ENCODE measurements at regions not wholly inside any gene's neighbourhood (a gene's known extent, or its start where the extent isn't known, plus 50 kb on each side); places are given as distances from the start of the nearest gene placed in this dataset.

DNA sequence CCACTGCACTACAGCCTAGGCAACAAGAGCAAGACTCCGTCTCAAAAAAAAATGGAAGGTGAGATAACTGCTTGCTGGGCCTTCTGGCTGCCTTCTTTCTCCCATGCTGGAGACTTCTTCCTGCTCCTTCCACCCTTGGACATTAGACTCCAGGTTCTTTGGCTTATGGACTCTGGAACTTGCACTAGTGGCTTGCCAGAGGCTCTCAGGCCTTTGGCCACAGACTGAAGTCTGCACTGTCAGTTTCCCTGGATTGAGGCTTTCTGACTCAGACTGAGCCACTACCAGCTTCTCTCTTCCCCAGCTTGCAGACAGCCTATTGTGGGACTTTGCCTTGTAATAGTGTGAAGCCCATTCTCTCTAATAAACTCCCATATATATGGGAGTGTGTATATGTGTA is 118.5 kb upstream of the SLC14A2 start:
- FAIRE-seq (no peak), DNase-seq (ENCODE audit: low read depth, low spot score) (no peak)
- dilution Hi-C loops (cut with MboI; ENCODE audit: extremely low pct_ligation_motif_present, low sequenced_read_pairs): no loop called here

DNA sequence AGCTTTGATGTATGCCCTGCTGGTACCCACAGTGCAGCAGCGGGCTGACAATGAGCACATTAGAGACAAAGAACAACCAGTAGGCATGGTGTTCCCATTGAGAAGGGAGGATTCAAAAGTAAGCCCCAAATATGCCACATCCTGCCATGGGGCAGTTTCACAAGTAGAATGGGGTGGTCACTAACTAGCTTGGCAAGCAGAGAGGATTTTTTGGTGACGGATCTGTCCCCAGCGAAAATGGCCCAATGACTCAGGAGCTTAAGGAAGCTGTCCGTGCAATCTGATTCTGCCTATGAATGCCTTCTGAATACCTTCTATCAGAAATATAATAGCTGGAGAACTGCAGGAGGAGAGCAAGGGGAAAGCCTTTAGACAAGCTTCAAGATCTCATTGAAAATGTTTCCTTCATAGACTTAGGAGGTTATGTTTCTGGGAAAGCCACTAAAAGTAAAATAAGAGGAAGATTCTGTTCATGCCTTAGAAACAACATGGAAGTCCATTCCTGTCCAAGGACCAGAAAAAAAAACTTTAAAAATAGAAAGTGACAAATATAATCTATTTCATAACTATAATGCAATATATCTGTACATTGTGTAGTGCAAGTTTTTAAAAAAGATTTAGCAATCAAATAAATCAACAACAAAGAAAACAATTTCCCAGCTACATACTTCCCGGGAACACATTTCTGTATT is 117.5 kb upstream of the SLC14A2 start:
- no peak for FAIRE-seq
- no peak for TF ChIP-seq EZH2 (IDR thresholded peaks at IDR 0.05; ENCODE audit: low read length)
- TF ChIP-seq, protein P1, sequence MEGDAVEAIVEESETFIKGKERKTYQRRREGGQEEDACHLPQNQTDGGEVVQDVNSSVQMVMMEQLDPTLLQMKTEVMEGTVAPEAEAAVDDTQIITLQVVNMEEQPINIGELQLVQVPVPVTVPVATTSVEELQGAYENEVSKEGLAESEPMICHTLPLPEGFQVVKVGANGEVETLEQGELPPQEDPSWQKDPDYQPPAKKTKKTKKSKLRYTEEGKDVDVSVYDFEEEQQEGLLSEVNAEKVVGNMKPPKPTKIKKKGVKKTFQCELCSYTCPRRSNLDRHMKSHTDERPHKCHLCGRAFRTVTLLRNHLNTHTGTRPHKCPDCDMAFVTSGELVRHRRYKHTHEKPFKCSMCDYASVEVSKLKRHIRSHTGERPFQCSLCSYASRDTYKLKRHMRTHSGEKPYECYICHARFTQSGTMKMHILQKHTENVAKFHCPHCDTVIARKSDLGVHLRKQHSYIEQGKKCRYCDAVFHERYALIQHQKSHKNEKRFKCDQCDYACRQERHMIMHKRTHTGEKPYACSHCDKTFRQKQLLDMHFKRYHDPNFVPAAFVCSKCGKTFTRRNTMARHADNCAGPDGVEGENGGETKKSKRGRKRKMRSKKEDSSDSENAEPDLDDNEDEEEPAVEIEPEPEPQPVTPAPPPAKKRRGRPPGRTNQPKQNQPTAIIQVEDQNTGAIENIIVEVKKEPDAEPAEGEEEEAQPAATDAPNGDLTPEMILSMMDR (optimal IDR thresholded peaks at IDR 0.05 in 1 of 3, IDR thresholded peaks at IDR 0.05 in 1 of 3, conservative IDR thresholded peaks at IDR 0.05 in 1 of 3; ENCODE audit: extremely low read depth in 1 of 3, insufficient read depth in 2 of 3, low read length in 3 of 3): no peak
- dilution Hi-C loops (cut with MboI; ENCODE audit: extremely low pct_ligation_motif_present, low sequenced_read_pairs): no loop called here
- Histone ChIP-seq H3K36me3 (ENCODE audit: control insufficient read depth in 2 of 2, extremely low read depth in 1 of 2, insufficient read depth in 2 of 2, low read length in 2 of 2) (no peaks in the 10 kb centered on the region), H3K9me1 (ENCODE audit: control insufficient read depth, extremely low read depth, insufficient read depth, low read length) (no peaks in the 10 kb centered on the region), H3K4me1 (ENCODE audit: control insufficient read depth, extremely low read depth, insufficient read depth, low read length) (peaks cover 11% of the 10 kb centered on the region), H3K9me3 (ENCODE audit: control insufficient read depth, low read depth, low read length) (no peaks in the 10 kb centered on the region), H2AFZ (ENCODE audit: control insufficient read depth, low read length) (no peak overlapping the region), H3K27ac (ENCODE audit: control insufficient read depth, insufficient read depth, low read length) (no peak overlapping the region), H3K79me2 (ENCODE audit: control insufficient read depth, insufficient read depth, low read length) (no peaks in the 10 kb centered on the region), H3K9ac (ENCODE audit: control insufficient read depth, extremely low read depth, insufficient read depth, low read length) (no peak overlapping the region), H4K20me1 (ENCODE audit: control insufficient read depth, extremely low read depth, insufficient read depth, low read length) (no peaks in the 10 kb centered on the region), H3K4me2 (ENCODE audit: control insufficient read depth, extremely low read depth, insufficient read depth, low read depth, low read length) (no peak overlapping the region), H3K27me3 (ENCODE audit: control insufficient read depth, extremely low read depth, insufficient read depth, low read length) (no peaks in the 10 kb centered on the region), H3K4me3 (ENCODE audit: control insufficient read depth in 2 of 3, extremely low read depth in 1 of 3, insufficient read depth in 2 of 3, low read depth in 1 of 3, low read length in 3 of 3) (no peak overlapping the region)
- no peak for DNase-seq (ENCODE audit: low read depth, low spot score)

More for the DNA sequence above, 118.5 kb upstream of the SLC14A2 start:
- no peaks in the 10 kb centered on the region for H3K79me2 ChIP-seq (ENCODE audit: control insufficient read depth, insufficient read depth, low read length)
- no peak overlapping the region for H3K27ac ChIP-seq (ENCODE audit: control insufficient read depth, insufficient read depth, low read length)
- peaks cover 11% of the 10 kb centered on the region for H3K4me1 ChIP-seq (ENCODE audit: control insufficient read depth, extremely low read depth, insufficient read depth, low read length)
- no peaks in the 10 kb centered on the region for H4K20me1 ChIP-seq (ENCODE audit: control insufficient read depth, extremely low read depth, insufficient read depth, low read length)
- H3K9me3 ChIP-seq (ENCODE audit: control insufficient read depth, low read depth, low read length): no peaks in the 10 kb centered on the region
- H3K4me3 ChIP-seq (ENCODE audit: control insufficient read depth in 2 of 3, extremely low read depth in 1 of 3, insufficient read depth in 2 of 3, low read depth in 1 of 3, low read length in 3 of 3): no peak overlapping the region
- no peak overlapping the region for H3K4me2 ChIP-seq (ENCODE audit: control insufficient read depth, extremely low read depth, insufficient read depth, low read depth, low read length)
- no peak overlapping the region for H3K9ac ChIP-seq (ENCODE audit: control insufficient read depth, extremely low read depth, insufficient read depth, low read length)
- no peak overlapping the region for H2AFZ ChIP-seq (ENCODE audit: control insufficient read depth, low read length)
- no peaks in the 10 kb centered on the region for H3K9me1 ChIP-seq (ENCODE audit: control insufficient read depth, extremely low read depth, insufficient read depth, low read length)
- H3K27me3 ChIP-seq (ENCODE audit: control insufficient read depth, extremely low read depth, insufficient read depth, low read length): no peaks in the 10 kb centered on the region
- TF ChIP-seq EZH2 (IDR thresholded peaks at IDR 0.05; ENCODE audit: low read length): no peak
- TF ChIP-seq, protein P1 (optimal IDR thresholded peaks at IDR 0.05 in 1 of 3, IDR thresholded peaks at IDR 0.05 in 1 of 3, conservative IDR thresholded peaks at IDR 0.05 in 1 of 3; ENCODE audit: extremely low read depth in 1 of 3, insufficient read depth in 2 of 3, low read length in 3 of 3): no peak
- no peaks in the 10 kb centered on the region for H3K36me3 ChIP-seq (ENCODE audit: control insufficient read depth in 2 of 2, extremely low read depth in 1 of 2, insufficient read depth in 2 of 2, low read length in 2 of 2)
